ENCODE measurements at regions not wholly inside any gene's neighbourhood (a gene's known extent, or its start where the extent isn't known, plus 50 kb on each side); places are given as distances from the start of the nearest gene placed in this dataset.

DNA sequence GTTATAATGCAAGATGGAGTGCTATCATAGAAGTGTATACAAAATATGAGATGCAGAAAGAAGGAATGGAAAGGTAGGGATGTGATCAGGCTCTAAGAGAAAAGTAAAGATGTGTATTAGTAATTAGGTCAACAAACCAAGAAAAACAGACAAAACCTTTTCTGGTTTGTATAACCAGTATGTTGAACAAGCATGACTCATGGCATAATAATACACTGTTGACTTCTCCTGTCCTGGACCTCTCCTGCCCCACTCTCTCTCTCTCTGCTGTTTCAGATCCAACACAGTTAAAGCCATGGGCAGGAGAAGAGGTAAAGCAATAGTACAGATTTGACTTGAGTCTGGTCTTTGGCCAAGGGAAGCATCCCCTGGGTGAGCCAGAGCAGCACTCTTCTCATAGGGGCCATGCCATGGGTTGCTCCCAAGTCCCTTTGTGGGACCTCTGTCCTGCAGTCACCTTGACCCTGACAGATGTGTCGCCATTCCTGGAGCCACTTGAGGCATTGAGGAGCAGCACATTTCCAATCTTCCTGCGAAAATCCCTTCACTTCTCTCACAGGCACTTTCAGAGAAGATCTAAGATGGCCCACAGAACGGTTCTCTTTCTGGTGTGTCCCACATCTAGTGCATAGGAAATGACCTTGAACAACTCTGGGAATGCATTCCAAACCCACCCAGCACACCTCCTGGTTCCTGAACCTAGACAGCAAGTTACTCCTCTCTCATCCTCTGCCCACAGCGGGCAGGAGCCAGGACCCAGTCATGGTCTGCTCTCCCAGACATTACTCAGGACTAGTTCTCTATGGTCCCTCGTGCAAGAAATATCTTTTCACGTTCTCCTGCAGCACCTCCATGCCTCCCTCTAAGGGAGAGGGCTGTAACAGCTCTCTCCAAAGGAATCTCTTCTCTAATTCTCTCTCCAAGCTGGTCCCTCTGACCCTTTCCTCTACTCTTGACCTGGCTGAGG is 58.2 kb upstream of the PRSS23 start:
- no peak overlapping the region for H3K4me3 ChIP-seq
- TF ChIP-seq, protein P1, sequence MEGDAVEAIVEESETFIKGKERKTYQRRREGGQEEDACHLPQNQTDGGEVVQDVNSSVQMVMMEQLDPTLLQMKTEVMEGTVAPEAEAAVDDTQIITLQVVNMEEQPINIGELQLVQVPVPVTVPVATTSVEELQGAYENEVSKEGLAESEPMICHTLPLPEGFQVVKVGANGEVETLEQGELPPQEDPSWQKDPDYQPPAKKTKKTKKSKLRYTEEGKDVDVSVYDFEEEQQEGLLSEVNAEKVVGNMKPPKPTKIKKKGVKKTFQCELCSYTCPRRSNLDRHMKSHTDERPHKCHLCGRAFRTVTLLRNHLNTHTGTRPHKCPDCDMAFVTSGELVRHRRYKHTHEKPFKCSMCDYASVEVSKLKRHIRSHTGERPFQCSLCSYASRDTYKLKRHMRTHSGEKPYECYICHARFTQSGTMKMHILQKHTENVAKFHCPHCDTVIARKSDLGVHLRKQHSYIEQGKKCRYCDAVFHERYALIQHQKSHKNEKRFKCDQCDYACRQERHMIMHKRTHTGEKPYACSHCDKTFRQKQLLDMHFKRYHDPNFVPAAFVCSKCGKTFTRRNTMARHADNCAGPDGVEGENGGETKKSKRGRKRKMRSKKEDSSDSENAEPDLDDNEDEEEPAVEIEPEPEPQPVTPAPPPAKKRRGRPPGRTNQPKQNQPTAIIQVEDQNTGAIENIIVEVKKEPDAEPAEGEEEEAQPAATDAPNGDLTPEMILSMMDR (IDR thresholded peaks at IDR 0.05) = no peak
- peak overlapping the region; percentile 82 to 95 for H3K27ac ChIP-seq
- no peak for DNase-seq (ENCODE audit: low spot score)

DNA sequence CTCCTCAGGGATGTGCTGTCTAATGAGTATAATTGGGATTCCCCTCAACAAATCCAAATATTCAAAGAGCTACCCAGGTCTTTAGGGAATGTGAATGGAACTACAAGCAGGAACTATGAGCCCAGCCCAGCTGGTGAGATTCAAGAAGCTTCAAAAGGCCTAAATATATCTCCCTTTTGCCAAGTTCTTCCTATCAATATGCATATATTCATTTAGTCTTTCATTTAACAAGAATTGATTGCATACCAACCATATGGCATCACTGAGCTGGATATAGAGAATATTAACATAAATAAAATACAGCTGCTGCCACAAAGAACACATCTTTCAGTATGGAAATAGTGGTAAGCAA is 58.9 kb upstream of the PRSS23 start:
- TF ChIP-seq, protein P1 (IDR thresholded peaks at IDR 0.05) = no peak
- no peak for DNase-seq (ENCODE audit: low spot score)
- Histone ChIP-seq H3K27ac (peak overlapping the region; percentile 82 to 95), H3K4me3 (peak overlapping the region; percentile 21)

DNA sequence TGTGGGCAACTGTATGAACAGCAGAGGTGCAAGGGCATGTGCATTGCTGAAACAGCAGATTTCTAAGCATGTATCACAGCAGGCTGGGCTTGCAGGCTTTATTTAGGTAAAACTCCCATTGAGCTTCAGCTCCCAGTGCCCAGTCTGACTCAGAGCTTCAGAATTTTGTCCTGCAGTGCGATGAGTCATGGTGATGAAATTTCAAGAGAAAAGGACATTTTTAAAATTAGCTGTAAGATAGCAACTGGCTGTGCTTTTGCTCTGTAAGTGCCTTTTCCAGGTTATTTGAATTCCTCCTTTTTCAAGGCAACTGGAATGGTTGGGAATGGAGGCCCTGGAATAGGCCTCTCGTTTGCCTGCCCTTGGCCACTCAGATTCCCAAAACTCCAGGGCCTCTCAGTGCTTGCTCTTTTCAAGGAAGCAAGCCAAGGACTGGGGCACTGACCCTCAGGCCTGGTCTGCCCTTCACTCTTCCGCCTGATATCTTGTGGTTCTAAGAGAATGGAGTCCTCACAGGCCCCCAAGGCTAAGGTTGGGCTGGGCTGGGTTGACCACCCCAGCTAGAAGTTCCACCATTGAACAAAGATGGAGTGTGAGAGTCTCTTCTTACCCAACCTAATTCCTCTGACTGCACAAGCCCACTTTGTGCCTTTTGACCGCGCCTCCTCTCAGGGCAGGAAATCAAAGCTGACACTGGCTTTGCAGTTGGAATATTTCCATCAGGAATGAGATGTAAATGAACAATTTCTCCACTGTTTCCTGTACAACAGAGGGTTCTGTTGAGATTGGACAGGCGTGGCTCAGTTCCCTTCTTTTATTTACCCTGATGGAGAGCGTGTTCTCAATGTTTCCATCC is 59.5 kb upstream of the PRSS23 start:
- Histone ChIP-seq H3K4me3 (peak overlapping the region; percentile 21), H3K27ac (peak overlapping the region; percentile 82 to 95)
- TF ChIP-seq, protein P1 (IDR thresholded peaks at IDR 0.05) = no peak
- DNase-seq (ENCODE audit: low spot score) = peak; percentile 88

GRCh38 chr11:86738568-86738967 is 61.8 kb upstream of the PRSS23 start:
- H3K4me3 ChIP-seq = no peak overlapping the region
- no peak for DNase-seq (ENCODE audit: low spot score)
- TF ChIP-seq, protein P1 (IDR thresholded peaks at IDR 0.05) = no peak
- no peak overlapping the region for H3K27ac ChIP-seq

GRCh38 chr11:86737737-86738136 is 62.6 kb upstream of the PRSS23 start:
- TF ChIP-seq, protein P1 (IDR thresholded peaks at IDR 0.05) = no peak
- no peak overlapping the region for H3K4me3 ChIP-seq
- H3K27ac ChIP-seq = no peak overlapping the region
- no peak for DNase-seq (ENCODE audit: low spot score)

GRCh38 chr11:86737230-86737629 is 63.1 kb upstream of the PRSS23 start:
- TF ChIP-seq, protein P1 (IDR thresholded peaks at IDR 0.05) = no peak
- no peak overlapping the region for H3K4me3 ChIP-seq
- DNase-seq (ENCODE audit: low spot score) = no peak
- H3K27ac ChIP-seq = no peak overlapping the region
